HG02623 (cell line): ENCODE measurements at regions not wholly inside any gene's neighbourhood (a gene's known extent, or its start where the extent isn't known, plus 50 kb on each side); places are given as distances from the start of the nearest gene placed in this dataset.

Experiments
- ATAC-seq: cut with Tn5 transposase; IDR thresholded peaks from one replicate; pipeline ENCODE4 v1.9.1; 2021; ENCODE audit warnings: moderate library complexity; ENCODE audit not compliant: unreplicated experiment

GRCh38 chrX:9339603-9340491 lies 125.0 kb upstream of the TBL1X start:
- no peak for ATAC-seq

GRCh38 chrX:9340598-9341290 lies 124.1 kb upstream of the TBL1X start:
- peak; percentile 44 for ATAC-seq

GRCh38 chrX:9341291-9342201 lies 123.3 kb upstream of the TBL1X start:
- ATAC-seq, result peak; percentile 78

- no peak for ATAC-seq
Observed at GRCh38 chrX:9342561-9343051, 122.3 kb upstream of the TBL1X start.

- ATAC-seq, result no peak
Observed at GRCh38 chrX:9343971-9344370, 120.9 kb upstream of the TBL1X start.

GRCh38 chrX:9345957-9346356 lies 118.9 kb upstream of the TBL1X start:
- ATAC-seq, result no peak

DNA sequence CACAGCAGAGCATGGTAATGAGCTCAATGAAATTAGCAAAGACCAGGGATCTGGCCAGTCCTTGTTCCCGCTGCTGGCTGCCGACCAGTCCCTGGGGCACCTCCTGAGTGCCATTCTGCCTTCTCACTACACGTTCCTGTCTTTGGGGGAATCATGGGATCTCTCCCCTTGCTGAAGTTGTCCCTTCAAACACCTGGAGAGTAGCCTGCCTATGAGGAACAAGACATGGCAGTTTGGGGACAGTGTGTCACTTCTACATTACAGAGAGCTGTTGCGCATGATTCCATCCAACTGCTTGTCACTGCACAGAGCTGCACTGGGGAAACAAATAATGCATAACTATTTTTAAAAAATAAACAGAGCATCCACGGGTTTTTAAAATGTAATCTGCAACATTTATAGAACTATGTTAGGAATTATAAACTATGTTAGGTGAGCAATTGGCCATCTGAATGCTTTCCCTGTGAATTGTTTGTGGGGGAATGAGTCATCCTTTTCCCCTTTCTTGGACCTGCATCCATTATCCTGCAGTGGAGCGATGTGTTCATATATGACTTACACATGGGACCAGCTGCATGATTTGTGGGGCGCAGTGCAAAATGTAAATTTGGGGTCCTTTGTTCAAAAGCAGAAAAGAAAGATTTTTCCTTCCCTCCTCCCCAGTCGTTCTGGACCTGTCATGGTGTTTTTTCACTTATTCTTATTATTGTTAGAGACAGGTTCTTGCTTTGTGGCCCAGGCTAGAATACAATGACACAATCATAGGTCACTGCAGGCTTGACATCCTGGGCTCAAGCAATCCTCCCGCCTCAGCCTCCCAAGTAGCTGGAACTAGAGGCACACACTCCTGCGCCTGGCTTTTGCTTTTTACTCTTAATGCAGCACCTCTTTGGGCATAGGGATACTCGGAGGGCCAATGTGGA lies 115.0 kb upstream of the TBL1X start:
- ATAC-seq, result no peak

GRCh38 chrX:9351126-9351525 lies 113.7 kb upstream of the TBL1X start:
- ATAC-seq, result no peak

GRCh38 chrX:9352243-9352642 lies 112.6 kb upstream of the TBL1X start:
- ATAC-seq, result peak; percentile 52

DNA sequence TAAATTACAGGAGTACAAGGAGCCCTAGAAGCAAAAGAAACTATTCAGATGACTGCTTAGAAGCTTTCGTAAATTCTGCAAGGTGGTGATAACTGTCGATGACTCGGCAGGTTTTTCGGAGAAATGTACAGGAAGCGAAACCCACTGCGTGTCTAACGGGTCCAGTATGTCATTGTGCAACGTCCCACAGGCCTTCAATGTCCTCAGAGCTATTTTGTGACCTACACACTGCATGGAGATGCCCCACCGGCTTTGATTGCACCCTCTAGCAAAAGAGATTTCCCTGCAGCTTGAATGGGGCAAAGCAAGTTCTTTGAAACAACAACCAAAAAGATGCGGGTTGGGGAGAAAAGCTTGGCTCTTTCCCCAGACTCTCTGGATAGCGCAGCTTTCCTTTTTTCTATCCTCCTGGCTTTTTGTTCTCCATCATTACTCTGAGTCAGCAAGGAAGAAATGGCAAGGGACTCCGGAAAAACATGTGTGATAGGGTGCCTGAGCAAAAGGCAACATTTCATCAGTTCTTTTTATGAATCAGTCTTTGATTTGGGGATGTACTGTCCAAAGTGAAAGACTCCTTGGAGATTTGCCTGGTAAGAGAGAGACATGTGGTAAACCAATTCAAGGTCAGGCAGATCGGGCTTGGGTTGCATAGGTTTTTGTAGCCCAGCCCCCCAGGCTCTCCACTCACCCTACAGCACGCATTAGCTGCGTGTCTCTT lies 112.0 kb upstream of the TBL1X start:
- peak; percentile 62 for ATAC-seq

DNA sequence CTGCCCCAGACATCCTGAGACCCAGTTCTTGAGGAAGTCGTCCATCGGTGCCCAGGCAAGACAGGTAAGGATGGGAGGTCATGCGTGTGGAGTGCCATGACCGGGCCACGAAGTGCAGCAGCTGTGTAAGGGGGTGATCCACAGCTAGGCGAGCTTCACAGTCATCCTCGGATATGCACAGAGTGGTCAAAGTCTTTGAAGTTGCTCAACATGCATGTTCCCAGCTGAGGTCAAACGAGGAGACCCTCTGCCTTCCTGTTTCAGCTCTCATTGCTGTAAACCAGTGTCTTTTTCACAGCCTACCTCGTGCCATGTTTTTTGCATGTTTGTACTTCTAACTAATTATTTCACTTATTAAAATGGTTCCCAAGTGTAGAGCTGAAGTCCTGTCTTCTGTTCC lies 109.9 kb upstream of the TBL1X start:
- ATAC-seq, result no peak

GRCh38 chrX:9355739-9356138 lies 109.1 kb upstream of the TBL1X start:
- no peak for ATAC-seq

GRCh38 chrX:9356846-9357245 lies 108.0 kb upstream of the TBL1X start:
- no peak for ATAC-seq

- ATAC-seq, result no peak
Observed at GRCh38 chrX:9357518-9358114, 107.2 kb upstream of the TBL1X start.

GRCh38 chrX:9362363-9362928 lies 102.4 kb upstream of the TBL1X start:
- no peak for ATAC-seq

DNA sequence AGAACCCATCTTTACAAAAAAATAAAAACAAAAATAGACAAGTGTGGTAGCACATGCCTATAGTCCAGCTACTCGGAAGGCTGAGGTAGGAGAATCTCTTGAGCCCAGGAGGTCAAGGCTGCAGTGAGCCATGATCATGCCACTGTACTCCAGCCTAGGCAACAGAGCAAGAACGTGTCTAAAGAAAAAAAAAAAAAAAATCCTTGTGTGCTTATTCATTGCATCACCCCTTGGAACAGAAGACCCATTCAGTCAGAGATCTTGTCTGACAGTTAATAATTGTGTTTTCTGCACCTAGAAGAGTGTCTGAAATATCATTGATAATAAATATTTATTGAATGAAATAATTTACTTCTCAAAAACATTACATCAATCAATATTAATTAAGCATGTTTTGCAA lies 97.4 kb upstream of the TBL1X start:
- ATAC-seq, result no peak

- ATAC-seq, result no peak
Observed at GRCh38 chrX:9368262-9368661, 96.6 kb upstream of the TBL1X start.

- no peak for ATAC-seq
Observed at GRCh38 chrX:9369802-9370291, 95.0 kb upstream of the TBL1X start.
